ENCODE measurements at regions not wholly inside any gene's neighbourhood (a gene's known extent, or its start where the extent isn't known, plus 50 kb on each side); places are given as distances from the start of the nearest gene placed in this dataset.
"Not testable (repeated sequence)": the region's sequence is repeated elsewhere in the genome, so short reads cannot be mapped to it uniquely, and the experiment has no call there.

GRCh38 chr12:38118632-38119031 is 197.9 kb upstream of the ALG10B start:
- H3K4me3 Mint-ChIP-seq, result no peak overlapping the region
- H3K27me3 Mint-ChIP-seq (ENCODE audit: low read depth), result no peaks in the 10 kb centered on the region
- TF ChIP-seq CTCF (IDR thresholded peaks at IDR 0.05; ENCODE audit: unreplicated experiment in 3 of 3), result no peak
- H3K9me3 Mint-ChIP-seq, result peaks cover 63% of the 10 kb centered on the region
- H3K27ac Mint-ChIP-seq, result no peak overlapping the region
- peaks cover 5% of the 10 kb centered on the region for H3K36me3 Mint-ChIP-seq (ENCODE audit: low read depth)
- H3K4me1 Mint-ChIP-seq, result no peaks in the 10 kb centered on the region

GRCh38 chr12:38120438-38120837 is 196.1 kb upstream of the ALG10B start:
- no peak for TF ChIP-seq CTCF (IDR thresholded peaks at IDR 0.05; ENCODE audit: unreplicated experiment in 3 of 3)

GRCh38 chr12:38123028-38123427 is 193.5 kb upstream of the ALG10B start:
- H3K9me3 Mint-ChIP-seq, result peaks cover 54% of the 10 kb centered on the region
- H3K4me3 Mint-ChIP-seq; H3K27ac Mint-ChIP-seq; H3K4me1 Mint-ChIP-seq; H3K27me3 Mint-ChIP-seq (ENCODE audit: low read depth); H3K36me3 Mint-ChIP-seq (ENCODE audit: low read depth): not testable (repeated sequence)

More at GRCh38 chr12:38120438-38120837, 196.1 kb upstream of the ALG10B start:
- H3K9me3 Mint-ChIP-seq, result peaks cover 61% of the 10 kb centered on the region
- H3K4me3 Mint-ChIP-seq, result no peak overlapping the region
- H3K36me3 Mint-ChIP-seq (ENCODE audit: low read depth), result peaks cover 5% of the 10 kb centered on the region
- no peaks in the 10 kb centered on the region for H3K4me1 Mint-ChIP-seq
- H3K27ac Mint-ChIP-seq, result no peak overlapping the region
- H3K27me3 Mint-ChIP-seq (ENCODE audit: low read depth), result no peaks in the 10 kb centered on the region

GRCh38 chr12:38123566-38124246 is 192.9 kb upstream of the ALG10B start:
- no peak overlapping the region for H3K27ac Mint-ChIP-seq
- H3K9me3 Mint-ChIP-seq, result peaks cover 51% of the 10 kb centered on the region
- H3K4me1 Mint-ChIP-seq, result no peaks in the 10 kb centered on the region
- peaks cover 1% of the 10 kb centered on the region for H3K36me3 Mint-ChIP-seq (ENCODE audit: low read depth)
- H3K27me3 Mint-ChIP-seq (ENCODE audit: low read depth), result no peaks in the 10 kb centered on the region
- TF ChIP-seq CTCF (IDR thresholded peaks at IDR 0.05; ENCODE audit: unreplicated experiment in 3 of 3), result no peak
- H3K4me3 Mint-ChIP-seq, result no peak overlapping the region

- no peaks in the 10 kb centered on the region for H3K27me3 Mint-ChIP-seq (ENCODE audit: low read depth)
- H3K4me3 Mint-ChIP-seq, result no peak overlapping the region
- H3K27ac Mint-ChIP-seq, result no peak overlapping the region
- H3K4me1 Mint-ChIP-seq, result no peaks in the 10 kb centered on the region
- no peaks in the 10 kb centered on the region for H3K36me3 Mint-ChIP-seq (ENCODE audit: low read depth)
- no peak for TF ChIP-seq CTCF (IDR thresholded peaks at IDR 0.05; ENCODE audit: unreplicated experiment in 3 of 3)
- peaks cover 50% of the 10 kb centered on the region for H3K9me3 Mint-ChIP-seq
Observed at GRCh38 chr12:38124247-38125012, 192.1 kb upstream of the ALG10B start.

- no peak overlapping the region for H3K27ac Mint-ChIP-seq
- no peaks in the 10 kb centered on the region for H3K36me3 Mint-ChIP-seq (ENCODE audit: low read depth)
- no peak overlapping the region for H3K4me3 Mint-ChIP-seq
- no peaks in the 10 kb centered on the region for H3K27me3 Mint-ChIP-seq (ENCODE audit: low read depth)
- no peaks in the 10 kb centered on the region for H3K4me1 Mint-ChIP-seq
- peaks cover 32% of the 10 kb centered on the region for H3K9me3 Mint-ChIP-seq
- TF ChIP-seq CTCF (IDR thresholded peaks at IDR 0.05; ENCODE audit: unreplicated experiment in 3 of 3), result no peak
Observed at GRCh38 chr12:38132139-38132538, 184.4 kb upstream of the ALG10B start.

All from nephron (organoid).